ENCODE measurements at regions not wholly inside any gene's neighbourhood (a gene's known extent, or its start where the extent isn't known, plus 50 kb on each side); places are given as distances from the start of the nearest gene placed in this dataset.

- Histone ChIP-seq H3K4ac (ENCODE audit: low read depth in 1 of 2, low read length in 2 of 2) (no peak overlapping the region), H2BK5ac (ENCODE audit: low read depth, low read length, poor library complexity, severe bottlenecking) (no peak overlapping the region), H3K36me3 (ENCODE audit: control insufficient read depth in 1 of 2, insufficient read depth in 2 of 2, low read depth in 1 of 2, low read length in 2 of 2) (no peaks in the 10 kb centered on the region), H2AK5ac (ENCODE audit: low read length, severe bottlenecking) (no peak overlapping the region), H2BK120ac (ENCODE audit: low read depth, low read length) (no peak overlapping the region), H3K9me3 (ENCODE audit: control insufficient read depth, low read length) (no peaks in the 10 kb centered on the region), H3K18ac (ENCODE audit: low read depth in 1 of 2, low read length in 2 of 2) (peak overlapping the region in 1 of 2 experiments; percentile 25), H3K4me1 (ENCODE audit: control insufficient read depth, insufficient read depth, low read depth, low read length) (no peaks in the 10 kb centered on the region), H3K79me1 (replicated peaks; ENCODE audit: low read length, poor library complexity, severe bottlenecking) (no peaks in the 10 kb centered on the region), H3K14ac (ENCODE audit: low read length in 2 of 2) (no peak overlapping the region), H3K27me3 (ENCODE audit: control insufficient read depth in 1 of 2, insufficient read depth in 1 of 2, low read length in 2 of 2) (no peaks in the 10 kb centered on the region), H2BK12ac (ENCODE audit: low read length in 2 of 2) (no peak overlapping the region), H4K91ac (ENCODE audit: low read length) (no peak overlapping the region), H3K4me3 (ENCODE audit: insufficient read depth in 1 of 2, low read depth in 1 of 2, low read length in 2 of 2) (no peak overlapping the region), H3K9ac (ENCODE audit: low read length) (no peak overlapping the region), H4K8ac (ENCODE audit: low read length) (peak overlapping the region; percentile 22), H3K4me2 (ENCODE audit: low read length, poor library complexity, severe bottlenecking) (no peak overlapping the region), H3K23ac (ENCODE audit: low read length in 2 of 2) (no peak overlapping the region), H3K27ac (ENCODE audit: low read length, poor library complexity, severe bottlenecking) (no peak overlapping the region), H2AFZ (ENCODE audit: low read depth, low read length) (no peak overlapping the region), H2BK15ac (ENCODE audit: low read depth, poor library complexity, severe bottlenecking) (no peak overlapping the region)
- no peak for DNase-seq
- 91% methylated on average over 5 of the region's 5 CpGs for WGBS
Observed at GRCh38 chr1:55333461-55333860, 118.3 kb upstream of the USP24 start.

- H3K14ac ChIP-seq (ENCODE audit: low read length in 2 of 2) = no peak overlapping the region
- no peak overlapping the region for H3K27ac ChIP-seq (ENCODE audit: low read length, poor library complexity, severe bottlenecking)
- no peak overlapping the region for H2BK120ac ChIP-seq (ENCODE audit: low read depth, low read length)
- no peak overlapping the region for H3K23ac ChIP-seq (ENCODE audit: low read length in 2 of 2)
- no peak overlapping the region for H2AK5ac ChIP-seq (ENCODE audit: low read length, severe bottlenecking)
- no peak overlapping the region for H4K91ac ChIP-seq (ENCODE audit: low read length)
- H3K9ac ChIP-seq (ENCODE audit: low read length) = no peak overlapping the region
- H2BK12ac ChIP-seq (ENCODE audit: low read length in 2 of 2) = no peak overlapping the region
- H3K4ac ChIP-seq (ENCODE audit: low read depth in 1 of 2, low read length in 2 of 2) = no peak overlapping the region
- H3K36me3 ChIP-seq (ENCODE audit: control insufficient read depth in 1 of 2, insufficient read depth in 2 of 2, low read depth in 1 of 2, low read length in 2 of 2) = no peaks in the 10 kb centered on the region
- no peak overlapping the region for H2BK15ac ChIP-seq (ENCODE audit: low read depth, poor library complexity, severe bottlenecking)
- H3K79me1 ChIP-seq (replicated peaks; ENCODE audit: low read length, poor library complexity, severe bottlenecking) = no peaks in the 10 kb centered on the region
- H3K18ac ChIP-seq (ENCODE audit: low read depth in 1 of 2, low read length in 2 of 2) = no peak overlapping the region
- H3K27me3 ChIP-seq (ENCODE audit: control insufficient read depth in 1 of 2, insufficient read depth in 1 of 2, low read length in 2 of 2) = no peaks in the 10 kb centered on the region
- H3K9me3 ChIP-seq (ENCODE audit: control insufficient read depth, low read length) = no peaks in the 10 kb centered on the region
- DNase-seq = no peak
- no peak overlapping the region for H3K4me2 ChIP-seq (ENCODE audit: low read length, poor library complexity, severe bottlenecking)
- no peak overlapping the region for H3K4me3 ChIP-seq (ENCODE audit: insufficient read depth in 1 of 2, low read depth in 1 of 2, low read length in 2 of 2)
- H3K4me1 ChIP-seq (ENCODE audit: control insufficient read depth, insufficient read depth, low read depth, low read length) = no peaks in the 10 kb centered on the region
- H2AFZ ChIP-seq (ENCODE audit: low read depth, low read length) = no peak overlapping the region
- no peak overlapping the region for H4K8ac ChIP-seq (ENCODE audit: low read length)
- WGBS = 66% methylated on average over 3 of the region's 7 CpGs
- H2BK5ac ChIP-seq (ENCODE audit: low read depth, low read length, poor library complexity, severe bottlenecking) = no peak overlapping the region
Observed at GRCh38 chr1:55331351-55331750, 116.2 kb upstream of the USP24 start.

- Histone ChIP-seq H4K91ac (ENCODE audit: low read length) (no peak overlapping the region), H3K4me3 (ENCODE audit: insufficient read depth in 1 of 2, low read depth in 1 of 2, low read length in 2 of 2) (no peak overlapping the region), H3K23ac (ENCODE audit: low read length in 2 of 2) (no peak overlapping the region), H3K9ac (ENCODE audit: low read length) (no peak overlapping the region), H3K9me3 (ENCODE audit: control insufficient read depth, low read length) (no peaks in the 10 kb centered on the region), H3K4me2 (ENCODE audit: low read length, poor library complexity, severe bottlenecking) (no peak overlapping the region), H3K27me3 (ENCODE audit: control insufficient read depth in 1 of 2, insufficient read depth in 1 of 2, low read length in 2 of 2) (no peaks in the 10 kb centered on the region), H3K18ac (ENCODE audit: low read depth in 1 of 2, low read length in 2 of 2) (peak overlapping the region in 1 of 2 experiments; percentile 18), H2BK5ac (ENCODE audit: low read depth, low read length, poor library complexity, severe bottlenecking) (no peak overlapping the region), H3K79me1 (replicated peaks; ENCODE audit: low read length, poor library complexity, severe bottlenecking) (no peaks in the 10 kb centered on the region), H4K8ac (ENCODE audit: low read length) (no peak overlapping the region), H2BK12ac (ENCODE audit: low read length in 2 of 2) (no peak overlapping the region), H3K27ac (ENCODE audit: low read length, poor library complexity, severe bottlenecking) (no peak overlapping the region), H3K4me1 (ENCODE audit: control insufficient read depth, insufficient read depth, low read depth, low read length) (no peaks in the 10 kb centered on the region), H2AFZ (ENCODE audit: low read depth, low read length) (no peak overlapping the region), H3K14ac (ENCODE audit: low read length in 2 of 2) (no peak overlapping the region), H3K36me3 (ENCODE audit: control insufficient read depth in 1 of 2, insufficient read depth in 2 of 2, low read depth in 1 of 2, low read length in 2 of 2) (no peaks in the 10 kb centered on the region), H2BK120ac (ENCODE audit: low read depth, low read length) (no peak overlapping the region), H2AK5ac (ENCODE audit: low read length, severe bottlenecking) (no peak overlapping the region), H3K4ac (ENCODE audit: low read depth in 1 of 2, low read length in 2 of 2) (no peak overlapping the region), H2BK15ac (ENCODE audit: low read depth, poor library complexity, severe bottlenecking) (no peak overlapping the region)
- peak; percentile 67 for DNase-seq
- 58% methylated on average over 4 of the region's 4 CpGs for WGBS
Observed at GRCh38 chr1:55329808-55330432, 114.8 kb upstream of the USP24 start.

GRCh38 chr1:55329091-55329490 lies 113.9 kb upstream of the USP24 start:
- Histone ChIP-seq H2BK12ac (ENCODE audit: low read length in 2 of 2) (peak overlapping the region in 1 of 2 experiments; percentile 88), H3K27ac (ENCODE audit: low read length, poor library complexity, severe bottlenecking) (no peak overlapping the region), H3K4ac (ENCODE audit: low read depth in 1 of 2, low read length in 2 of 2) (peak overlapping the region in 1 of 2 experiments; percentile 69), H4K8ac (ENCODE audit: low read length) (no peak overlapping the region), H3K9me3 (ENCODE audit: control insufficient read depth, low read length) (no peaks in the 10 kb centered on the region), H4K91ac (ENCODE audit: low read length) (no peak overlapping the region), H3K79me1 (replicated peaks; ENCODE audit: low read length, poor library complexity, severe bottlenecking) (no peaks in the 10 kb centered on the region), H3K9ac (ENCODE audit: low read length) (no peak overlapping the region), H2BK120ac (ENCODE audit: low read depth, low read length) (no peak overlapping the region), H3K36me3 (ENCODE audit: control insufficient read depth in 1 of 2, insufficient read depth in 2 of 2, low read depth in 1 of 2, low read length in 2 of 2) (no peaks in the 10 kb centered on the region), H3K23ac (ENCODE audit: low read length in 2 of 2) (no peak overlapping the region), H3K4me3 (ENCODE audit: insufficient read depth in 1 of 2, low read depth in 1 of 2, low read length in 2 of 2) (no peak overlapping the region), H2BK5ac (ENCODE audit: low read depth, low read length, poor library complexity, severe bottlenecking) (no peak overlapping the region), H3K4me2 (ENCODE audit: low read length, poor library complexity, severe bottlenecking) (no peak overlapping the region), H2BK15ac (ENCODE audit: low read depth, poor library complexity, severe bottlenecking) (no peak overlapping the region), H2AK5ac (ENCODE audit: low read length, severe bottlenecking) (no peak overlapping the region), H2AFZ (ENCODE audit: low read depth, low read length) (no peak overlapping the region), H3K27me3 (ENCODE audit: control insufficient read depth in 1 of 2, insufficient read depth in 1 of 2, low read length in 2 of 2) (no peaks in the 10 kb centered on the region), H3K4me1 (ENCODE audit: control insufficient read depth, insufficient read depth, low read depth, low read length) (no peaks in the 10 kb centered on the region), H3K18ac (ENCODE audit: low read depth in 1 of 2, low read length in 2 of 2) (no peak overlapping the region), H3K14ac (ENCODE audit: low read length in 2 of 2) (no peak overlapping the region)
- WGBS = 52% methylated on average over 5 of the region's 5 CpGs
- peak; percentile 71 for DNase-seq
